Germinal center (tissue), 1 donor: ENCODE measurements at regions not wholly inside any gene's neighbourhood (a gene's known extent, or its start where the extent isn't known, plus 50 kb on each side); places are given as distances from the start of the nearest gene placed in this dataset.
"Not testable (repeated sequence)": the region's sequence is repeated elsewhere in the genome, so short reads cannot be mapped to it uniquely, and the experiment has no call there.

Experiments used
- DNase-seq: peaks from one replicate; pipeline ENCODE4 v3.0.0; 2012; ENCODE audit warnings: mixed read lengths, low spot score

DNA sequence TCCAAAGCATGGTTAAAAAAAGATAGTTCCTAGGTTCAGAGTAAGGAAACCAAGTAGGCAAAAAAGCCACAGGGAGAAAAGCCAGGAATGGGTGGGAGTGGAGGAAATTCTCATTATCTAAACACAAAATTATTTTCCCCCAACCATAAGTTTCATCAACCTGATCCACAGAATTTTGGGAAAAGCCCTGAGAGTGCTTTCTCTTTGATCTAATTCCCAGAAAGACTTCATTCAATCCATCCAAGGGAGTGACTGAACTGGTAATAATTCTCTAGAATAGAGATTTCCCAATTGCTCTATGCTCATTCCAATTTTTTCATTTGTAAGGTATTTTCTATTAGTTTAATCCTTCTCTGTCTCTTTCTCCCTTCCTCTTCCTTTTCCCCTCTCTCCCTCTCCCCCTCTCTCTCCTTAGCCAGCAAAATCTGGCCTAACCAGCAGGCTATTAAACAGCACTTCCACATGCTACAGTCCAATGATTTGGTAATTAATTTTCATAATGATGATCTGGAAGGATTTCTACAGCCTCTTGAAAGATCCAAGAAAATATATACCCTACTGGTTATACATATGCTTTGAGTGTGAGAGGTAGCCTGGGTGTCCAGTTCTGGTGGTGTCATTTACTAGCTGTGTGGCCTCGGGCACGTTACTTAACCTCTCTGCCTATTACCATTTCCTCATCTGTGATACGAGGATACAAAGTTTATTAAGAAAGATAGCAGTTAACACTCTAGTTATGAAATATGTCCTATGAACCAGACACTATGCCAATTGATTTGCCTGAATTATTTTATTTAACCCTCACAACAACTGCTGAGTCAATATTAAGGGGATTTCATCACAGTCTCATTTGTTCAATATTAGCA, 251.5 kb upstream of the RASGEF1B start:
- DNase-seq, result no peak

DNA sequence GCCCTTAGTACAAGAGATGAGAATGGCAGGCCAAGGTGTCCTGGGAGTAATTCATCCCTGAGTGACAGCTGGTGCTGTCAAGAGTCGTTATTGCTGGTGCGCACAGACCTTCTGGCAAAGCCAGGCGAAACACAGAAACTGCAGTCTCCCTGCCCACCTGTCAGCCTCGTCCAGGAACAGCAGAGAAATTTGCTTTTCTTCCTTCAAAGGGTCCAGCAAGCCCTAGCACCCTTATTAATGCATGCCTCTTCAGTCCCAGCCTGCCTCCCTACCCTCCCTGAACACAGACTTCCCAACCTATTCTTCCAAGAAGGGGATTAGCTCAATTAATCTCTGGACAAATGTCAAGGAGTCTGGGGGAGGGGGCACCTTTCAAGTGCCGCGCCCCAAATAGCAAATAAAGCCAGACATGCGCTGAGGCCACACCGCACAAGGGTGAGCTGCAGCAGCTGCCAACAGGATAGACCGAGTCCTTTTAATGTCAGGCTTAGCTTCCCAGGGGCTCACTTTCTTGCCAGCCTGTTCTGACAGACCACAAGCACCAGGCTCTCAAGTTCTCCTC, 250.7 kb upstream of the RASGEF1B start:
- no peak for DNase-seq

DNA sequence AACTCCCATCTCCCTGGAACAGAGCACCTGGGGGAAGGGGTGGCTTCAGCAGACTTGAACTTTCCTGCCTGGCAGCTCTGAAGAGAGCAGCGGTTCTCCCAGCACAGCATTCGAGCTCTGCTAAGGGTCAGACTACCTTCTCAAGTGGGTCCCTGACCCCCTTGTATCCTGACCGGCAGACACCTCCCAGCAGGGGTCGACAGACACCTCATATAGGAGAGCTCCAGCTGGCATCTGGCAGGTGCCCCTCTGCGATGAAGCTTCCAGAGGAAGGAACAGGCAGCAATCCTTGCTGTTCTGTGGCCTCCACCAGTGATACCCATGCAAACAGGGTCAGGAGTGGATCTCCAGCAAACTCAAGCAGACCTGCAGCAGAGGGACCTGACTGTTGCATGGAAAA, 244.1 kb upstream of the RASGEF1B start:
- no peak for DNase-seq

DNA sequence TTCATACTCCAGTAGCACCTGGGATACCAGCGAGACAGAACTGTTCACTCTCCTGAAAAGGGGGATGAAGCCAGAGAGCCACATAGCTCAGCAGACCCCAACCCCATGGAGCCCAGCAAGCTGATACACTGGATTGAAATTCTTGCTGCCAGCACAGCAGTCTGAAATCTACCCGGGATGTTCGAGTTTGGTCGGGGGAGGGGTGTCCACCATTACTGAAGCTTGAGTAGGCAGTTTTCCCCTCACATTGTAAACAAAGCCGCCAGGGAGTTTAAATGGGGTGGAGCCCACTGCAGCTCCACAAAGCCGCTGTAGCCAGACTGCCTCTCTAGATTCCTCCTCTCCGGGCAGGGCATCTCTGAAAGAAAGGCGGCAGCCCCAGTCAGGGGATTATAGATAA, 243.7 kb upstream of the RASGEF1B start:
- DNase-seq, result not testable (repeated sequence)

DNA sequence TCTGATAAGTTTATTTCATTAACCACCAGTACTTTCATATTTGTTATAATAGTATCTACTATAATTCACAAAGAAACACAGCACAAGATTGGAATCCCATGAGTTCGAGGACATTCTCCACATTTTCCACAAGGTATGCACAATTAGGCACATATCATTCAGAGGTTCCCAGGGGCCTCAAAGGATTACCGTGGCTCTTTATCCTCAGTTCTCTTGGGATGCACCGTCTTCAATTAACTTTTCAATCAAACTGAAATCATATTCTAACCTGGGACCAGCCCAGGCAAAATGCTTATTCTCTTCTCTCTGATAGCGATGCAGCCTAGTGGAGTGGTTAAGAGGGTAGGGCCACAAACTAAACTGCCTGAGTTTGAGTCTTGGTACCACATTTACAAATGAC, 242.6 kb upstream of the RASGEF1B start:
- DNase-seq, result no peak

DNA sequence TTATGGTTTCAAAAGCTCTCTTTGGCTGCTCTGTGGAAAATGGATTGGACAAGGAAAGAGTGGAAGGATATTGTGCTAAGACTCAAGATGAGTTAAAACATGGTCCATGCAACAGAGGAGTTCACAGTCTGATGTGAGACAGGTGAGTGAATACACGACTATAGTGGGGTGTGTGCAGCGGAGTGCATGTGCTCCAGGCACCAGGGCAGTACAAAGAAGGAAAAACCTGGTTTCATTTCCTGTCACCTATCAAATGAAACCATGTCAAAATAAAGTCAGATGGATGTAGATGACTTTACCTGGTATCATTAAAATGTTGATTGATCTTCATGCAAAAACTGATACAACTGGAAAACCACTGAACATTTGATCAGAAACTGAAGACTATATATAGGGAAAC, 241.0 kb upstream of the RASGEF1B start:
- no peak for DNase-seq

DNA sequence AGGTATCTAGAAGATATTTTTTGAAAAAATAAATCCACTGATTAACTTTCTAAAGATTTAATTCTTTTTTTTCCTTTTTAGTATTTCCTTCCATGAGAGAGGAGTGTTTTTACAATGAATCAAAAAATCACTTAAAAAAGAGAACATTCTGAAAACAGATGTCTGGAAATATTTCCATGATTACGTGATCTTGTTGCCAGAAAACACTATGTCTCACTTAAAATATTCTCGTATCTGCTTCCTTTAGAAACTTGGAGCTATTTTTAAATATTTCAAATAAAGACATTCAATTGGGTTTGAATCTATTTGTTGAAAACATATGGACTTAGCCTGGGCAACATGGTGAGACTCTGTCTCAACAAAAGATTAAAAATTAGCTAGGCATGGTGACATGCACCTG, 232.8 kb upstream of the RASGEF1B start:
- DNase-seq, result no peak

DNA sequence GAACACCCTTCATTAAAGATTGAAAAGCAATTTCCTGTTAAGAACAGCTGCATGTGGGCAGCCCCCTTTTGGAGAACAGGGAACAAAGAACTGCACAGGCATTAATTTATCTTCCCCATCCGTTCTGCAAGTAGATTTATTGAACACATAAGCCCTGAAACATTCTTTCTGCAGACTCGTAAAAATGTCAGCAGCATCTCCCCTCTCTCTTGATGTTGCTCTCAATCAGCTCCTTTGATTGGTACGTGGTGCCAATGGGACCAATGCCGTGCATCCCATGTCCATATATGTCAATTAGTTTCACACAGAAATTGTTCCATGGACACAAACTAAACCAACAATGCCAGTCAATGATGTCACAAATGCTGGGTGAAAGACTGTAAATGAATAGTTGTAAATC, 228.5 kb upstream of the RASGEF1B start:
- no peak for DNase-seq

DNA sequence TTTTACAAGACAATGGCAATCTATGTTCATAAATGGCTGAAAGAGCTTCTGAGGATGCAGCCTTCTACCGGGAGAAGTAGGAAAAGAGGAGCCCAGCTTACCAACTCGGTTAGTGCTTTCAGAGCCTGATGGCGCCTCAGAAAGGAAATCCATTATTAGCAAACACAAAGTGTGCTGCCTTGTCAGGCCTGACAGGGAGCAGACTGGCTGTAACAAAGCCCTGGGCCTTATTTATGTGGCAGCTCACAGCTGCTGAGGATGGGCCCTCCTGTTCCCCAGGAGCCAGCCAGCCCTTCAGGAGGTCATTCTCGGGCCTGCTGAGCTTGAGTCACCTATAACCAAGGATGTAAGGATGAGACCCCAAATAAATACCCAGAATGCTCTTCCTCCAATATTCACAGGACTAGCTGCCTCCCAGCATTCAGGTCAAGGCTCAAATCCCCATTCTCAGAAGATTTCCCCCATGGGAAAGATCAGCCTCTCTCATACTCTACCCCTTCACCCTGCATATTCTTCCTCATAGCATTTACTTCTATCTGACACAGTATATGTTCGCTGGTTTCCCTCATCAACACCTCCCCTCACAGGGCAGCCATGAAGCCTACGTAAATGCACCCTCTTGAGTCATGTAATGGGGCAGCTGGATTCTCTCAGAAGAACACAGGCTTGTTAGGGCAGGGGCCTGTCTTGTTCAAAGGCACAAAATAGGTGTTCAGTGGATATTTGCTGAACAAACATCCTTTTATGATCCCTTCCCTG, 227.0 kb upstream of the RASGEF1B start:
- DNase-seq, result no peak

DNA sequence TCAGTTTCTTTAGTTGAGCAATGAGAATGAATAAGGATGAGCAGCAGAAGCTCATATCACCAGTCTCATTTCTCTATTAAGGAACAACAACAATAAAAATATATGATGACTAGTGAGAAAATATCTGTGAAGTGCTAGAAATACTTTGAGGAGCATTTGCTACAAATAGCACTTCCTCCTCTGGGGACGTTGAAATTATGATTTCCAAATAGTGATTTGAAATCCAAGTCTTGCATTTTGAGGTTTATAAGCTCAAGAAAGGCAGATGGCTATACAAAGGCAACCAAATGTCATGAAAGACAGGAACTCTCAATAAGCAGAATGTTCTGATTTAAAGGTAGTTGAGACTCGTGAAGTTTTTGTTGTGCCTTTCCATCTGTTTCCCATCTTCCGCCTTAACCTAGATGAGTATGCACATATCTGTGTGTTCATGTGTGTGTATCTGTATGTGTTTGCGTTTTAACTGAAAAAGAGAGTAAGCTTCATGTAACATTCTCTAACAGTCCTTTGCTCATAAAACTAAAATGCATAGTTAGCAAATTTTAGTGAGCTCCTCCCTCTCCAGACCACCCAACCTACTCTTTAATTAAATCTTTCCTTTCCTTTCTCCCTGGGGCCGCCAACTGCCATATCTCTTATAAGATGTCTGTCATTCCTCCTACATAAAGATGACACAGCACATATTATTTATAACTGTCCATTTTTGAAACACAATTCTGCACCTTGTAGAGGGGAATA, 222.6 kb upstream of the RASGEF1B start:
- DNase-seq, result no peak

DNA sequence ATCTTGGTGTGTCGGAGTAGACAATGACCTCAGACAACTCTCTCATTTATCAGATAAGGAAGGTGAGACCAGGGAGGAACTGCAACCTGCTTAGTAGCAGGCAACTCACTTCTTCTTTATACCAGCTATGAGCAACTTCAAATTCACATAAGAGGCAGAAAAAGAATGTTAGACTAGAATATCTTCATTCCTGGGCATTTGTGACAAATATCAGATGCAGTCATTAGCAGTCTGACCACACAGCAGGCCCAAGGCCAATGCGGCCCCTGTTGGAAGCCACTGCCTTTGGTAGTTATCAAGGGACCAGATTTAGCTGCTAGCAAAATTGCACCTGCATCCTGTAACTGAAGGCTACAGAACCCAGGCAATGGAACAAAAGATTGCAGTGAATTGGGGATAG, 219.2 kb upstream of the RASGEF1B start:
- DNase-seq, result no peak

DNA sequence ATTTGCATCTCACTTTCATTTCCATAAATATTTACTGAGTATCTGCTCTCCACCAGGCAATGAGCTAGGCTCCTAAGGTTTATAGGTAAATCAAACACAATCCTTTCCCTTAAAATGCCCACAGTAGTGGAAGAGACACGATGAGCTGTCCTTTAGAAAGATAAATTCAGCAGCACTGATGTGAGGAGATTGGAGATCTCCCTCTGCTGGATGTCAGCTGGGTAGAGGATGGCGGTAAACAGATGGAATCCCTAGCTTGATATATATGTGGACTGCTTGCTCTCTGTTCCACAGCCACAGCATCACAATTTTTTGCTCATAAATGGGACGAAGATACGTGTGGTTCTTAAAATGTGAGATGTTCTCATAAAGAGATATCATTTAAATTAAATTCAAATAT, 216.4 kb upstream of the RASGEF1B start:
- no peak for DNase-seq

DNA sequence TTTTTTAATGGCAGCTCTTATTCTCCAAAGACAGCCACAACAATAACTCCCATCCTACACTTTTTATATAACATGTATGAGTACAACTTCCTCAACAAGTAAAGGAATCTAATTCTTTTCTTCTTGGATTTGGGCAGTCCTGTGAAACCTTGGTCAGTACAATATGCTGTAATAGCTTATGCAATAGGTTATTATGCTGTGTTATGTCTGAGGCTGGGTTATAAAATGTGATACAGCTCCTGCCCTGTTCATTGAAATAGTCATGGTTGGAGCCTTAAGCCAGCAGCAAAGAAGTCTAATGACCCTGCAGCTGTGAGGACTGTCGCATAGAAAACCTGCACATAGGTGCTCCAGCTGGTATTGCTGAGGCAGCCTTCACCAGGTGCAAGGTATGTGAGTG, 215.8 kb upstream of the RASGEF1B start:
- DNase-seq, result no peak

DNA sequence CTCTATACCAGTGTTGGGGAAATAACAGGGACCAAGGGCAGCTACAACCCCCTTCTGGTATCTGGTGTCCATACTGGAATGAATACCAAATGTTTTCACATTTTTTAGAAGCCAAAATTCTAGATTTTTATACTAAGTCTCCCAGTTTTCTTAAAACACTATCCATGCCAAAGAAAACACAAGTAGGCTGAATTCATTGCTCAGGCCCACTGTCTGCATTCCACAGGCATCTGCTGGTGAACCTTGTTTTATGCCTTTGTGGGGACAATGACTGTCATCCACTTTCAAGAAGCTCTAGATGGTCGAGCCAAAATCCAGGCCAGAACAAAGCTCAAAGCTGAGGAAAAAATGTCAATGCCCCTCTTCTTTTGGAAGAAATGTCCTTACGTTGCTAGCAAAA, 213.4 kb upstream of the RASGEF1B start:
- DNase-seq, result no peak

DNA sequence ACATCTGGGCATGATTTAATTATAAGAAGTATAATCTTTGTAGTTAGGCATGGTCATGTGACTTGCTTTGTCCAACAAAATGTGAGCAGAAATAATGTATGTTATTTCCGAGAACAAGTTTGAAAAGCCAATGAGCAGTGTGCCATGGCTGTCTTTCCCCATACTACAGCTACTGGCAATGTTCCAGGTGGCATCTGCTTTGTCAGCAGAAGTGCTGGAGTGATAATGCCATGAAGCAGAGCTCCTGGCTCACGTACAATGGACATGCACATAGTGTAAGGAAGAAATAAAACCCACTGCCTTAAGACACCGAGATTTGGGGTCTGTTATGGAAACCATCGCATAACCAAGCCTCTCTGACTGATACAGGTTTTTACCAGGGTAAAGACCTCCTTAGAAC, 212.6 kb upstream of the RASGEF1B start:
- no peak for DNase-seq

DNA sequence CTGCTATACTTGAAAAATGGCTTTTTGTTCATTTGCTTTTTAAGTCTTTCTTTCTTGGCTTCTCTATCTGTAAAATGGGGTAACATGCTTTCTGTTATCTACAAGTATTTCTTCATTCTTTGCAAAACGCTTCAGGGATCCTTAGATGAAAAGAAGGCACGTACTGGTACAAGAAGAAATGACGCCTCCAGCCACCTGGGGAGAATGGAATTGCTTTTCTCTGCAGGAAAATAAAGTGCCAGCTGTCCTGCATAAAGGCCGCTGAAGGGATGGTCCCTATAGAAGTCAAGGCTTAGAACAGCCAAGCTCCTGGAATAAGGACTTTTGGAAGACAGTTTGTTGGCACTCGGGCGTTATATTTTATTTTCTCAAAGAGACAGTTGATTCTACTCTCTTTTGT, 210.8 kb upstream of the RASGEF1B start:
- no peak for DNase-seq

DNA sequence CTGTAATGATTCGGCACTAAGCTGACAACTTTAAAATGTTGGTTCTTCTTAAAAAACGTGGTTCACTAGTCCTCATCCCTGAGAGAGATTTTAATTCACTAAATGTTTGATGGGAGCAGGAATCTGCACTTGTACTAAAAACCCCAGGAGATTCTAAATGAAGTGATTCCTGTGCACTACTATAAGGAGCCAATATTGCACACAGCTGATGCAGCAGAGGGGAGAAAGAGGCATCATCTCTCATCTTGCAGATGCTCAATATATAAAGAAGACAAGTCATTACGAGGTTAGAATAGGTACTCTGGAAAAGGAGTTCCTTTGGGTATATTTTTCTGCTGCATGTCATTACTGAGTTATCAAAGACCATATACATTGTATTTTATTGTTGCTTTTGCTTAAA, 207.6 kb upstream of the RASGEF1B start:
- no peak for DNase-seq

DNA sequence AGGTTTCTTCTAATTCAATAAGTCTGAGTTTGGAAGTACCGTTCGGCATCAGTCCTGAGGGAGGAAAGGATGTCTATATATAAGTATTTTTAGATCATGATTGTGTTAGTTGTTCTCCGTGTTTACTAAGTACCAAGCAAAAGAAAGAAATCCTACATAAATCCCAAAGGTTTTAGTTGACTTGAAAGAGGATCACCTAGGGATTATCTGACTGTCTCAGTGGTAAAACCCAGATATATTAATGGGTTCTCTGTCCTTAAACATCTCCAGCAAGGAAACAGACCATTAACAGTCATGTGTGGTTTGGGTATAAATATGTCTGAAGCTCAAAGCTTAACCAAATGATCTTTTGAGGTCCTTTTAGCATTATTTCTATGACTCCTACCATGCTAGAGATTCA, 207.1 kb upstream of the RASGEF1B start:
- no peak for DNase-seq

DNA sequence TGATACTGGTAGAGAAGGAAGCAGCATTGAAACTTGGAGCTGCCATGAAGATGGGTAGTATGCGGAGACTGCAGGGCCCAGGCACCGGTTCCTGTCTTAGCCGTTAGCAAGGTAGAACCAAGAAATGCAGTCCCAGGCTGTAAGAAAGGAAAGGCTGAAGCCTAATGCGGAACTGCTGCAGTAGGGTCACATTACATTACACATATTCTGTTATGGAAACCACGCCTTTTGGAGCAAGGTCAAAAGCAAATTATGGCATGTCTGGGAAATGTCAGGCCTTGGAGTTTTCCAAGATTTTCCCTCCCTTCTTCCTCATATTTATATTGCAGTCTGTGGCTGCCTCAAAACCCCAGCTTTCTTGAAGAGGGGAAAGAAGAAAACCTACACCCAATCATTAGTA, 204.8 kb upstream of the RASGEF1B start:
- no peak for DNase-seq

DNA sequence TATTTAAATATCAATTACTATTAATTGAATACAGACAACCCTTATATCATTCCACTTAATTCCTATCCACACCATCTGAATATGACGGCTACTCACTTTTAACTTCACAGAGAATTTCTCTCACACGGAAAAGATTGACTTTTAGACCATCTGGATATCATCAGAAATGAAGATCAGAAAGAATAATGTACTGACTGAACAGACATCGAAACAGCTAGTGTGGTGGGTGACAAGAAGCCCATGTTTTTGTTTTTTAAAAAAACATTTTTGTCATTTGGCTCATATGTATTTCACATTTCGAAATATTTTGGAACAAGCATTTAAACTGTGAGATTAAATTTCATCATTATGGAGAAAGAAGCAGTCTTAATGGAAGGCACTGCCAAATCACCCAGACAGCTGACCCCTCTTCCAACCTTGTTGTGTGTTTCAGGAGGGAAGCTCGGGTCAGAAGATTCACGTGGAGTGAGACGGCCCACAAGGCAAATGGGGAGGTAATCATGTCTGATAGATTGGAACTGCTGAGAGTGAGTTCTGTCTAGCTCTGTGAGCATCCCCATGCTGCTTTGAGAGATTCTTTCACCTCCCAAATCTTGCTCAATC, 204.2 kb upstream of the RASGEF1B start:
- no peak for DNase-seq

DNA sequence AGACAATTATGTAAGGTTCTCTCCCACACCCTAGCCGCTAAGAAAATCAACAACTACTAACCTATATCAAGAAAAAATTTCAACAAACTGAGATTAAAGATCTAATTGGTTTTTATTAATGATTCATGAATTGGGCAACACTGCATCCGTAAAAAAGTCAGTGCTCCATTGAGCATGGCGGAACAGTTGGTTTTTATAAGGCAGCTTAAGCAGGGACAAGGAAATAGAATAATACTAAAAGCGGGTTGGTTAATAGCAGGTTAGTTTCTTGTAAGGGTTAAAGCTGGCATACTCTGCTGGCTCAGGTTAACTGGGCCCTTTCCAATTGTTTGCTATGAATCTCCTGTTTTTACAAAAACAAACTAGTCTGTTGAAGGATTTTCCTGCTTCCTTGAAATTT, 202.3 kb upstream of the RASGEF1B start:
- DNase-seq, result no peak

DNA sequence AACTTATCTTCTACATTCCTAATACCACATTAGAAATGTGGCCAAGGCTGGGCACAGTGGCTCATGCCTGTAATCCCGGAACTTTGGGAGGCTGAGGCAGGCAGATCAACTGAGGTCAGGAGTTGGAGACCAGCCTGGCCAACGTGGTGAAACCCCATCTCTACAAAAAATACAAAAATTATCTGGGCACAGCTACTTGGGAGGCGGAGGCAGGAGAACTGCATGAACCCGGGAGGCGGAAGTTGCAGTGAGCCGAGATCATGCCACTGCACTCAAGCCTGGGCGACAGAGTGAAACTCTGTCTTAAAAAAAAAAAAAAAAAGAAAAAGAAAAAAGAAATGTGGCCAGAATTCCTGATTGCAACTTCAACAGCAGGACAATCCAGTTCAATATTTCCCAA, 196.6 kb upstream of the RASGEF1B start:
- DNase-seq, result not testable (repeated sequence)
